RPMI7951 (cell line): ENCODE measurements at regions not wholly inside any gene's neighbourhood (a gene's known extent, or its start where the extent isn't known, plus 50 kb on each side); places are given as distances from the start of the nearest gene placed in this dataset.
"Not testable (repeated sequence)": the region's sequence is repeated elsewhere in the genome, so short reads cannot be mapped to it uniquely, and the experiment has no call there.

Source experiments
- DNase-seq: peaks from one replicate; pipeline ENCODE4 v3.0.0-alpha.2; 2012; ENCODE audit warnings: low read depth

DNA sequence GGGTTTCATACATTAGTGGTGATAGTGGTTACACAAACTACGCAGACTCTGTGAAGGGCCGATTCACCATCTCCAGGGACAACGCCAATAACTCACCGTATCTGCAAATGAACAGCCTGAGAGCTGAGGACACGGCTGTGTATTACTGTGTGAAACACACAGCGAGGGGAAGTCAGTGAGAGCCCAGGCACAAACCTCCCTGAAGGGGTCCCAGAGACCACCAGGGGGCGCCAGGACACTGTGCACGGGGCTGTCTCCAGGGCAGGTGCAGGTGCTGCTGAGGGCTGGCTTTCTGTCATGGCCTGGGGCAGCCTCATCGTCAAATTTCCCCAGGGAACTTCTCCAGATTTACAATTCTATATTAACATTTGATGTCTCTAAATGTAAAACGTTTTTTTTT, 184.6 kb upstream of the TP53TG3C start:
- not testable (repeated sequence) for DNase-seq

DNA sequence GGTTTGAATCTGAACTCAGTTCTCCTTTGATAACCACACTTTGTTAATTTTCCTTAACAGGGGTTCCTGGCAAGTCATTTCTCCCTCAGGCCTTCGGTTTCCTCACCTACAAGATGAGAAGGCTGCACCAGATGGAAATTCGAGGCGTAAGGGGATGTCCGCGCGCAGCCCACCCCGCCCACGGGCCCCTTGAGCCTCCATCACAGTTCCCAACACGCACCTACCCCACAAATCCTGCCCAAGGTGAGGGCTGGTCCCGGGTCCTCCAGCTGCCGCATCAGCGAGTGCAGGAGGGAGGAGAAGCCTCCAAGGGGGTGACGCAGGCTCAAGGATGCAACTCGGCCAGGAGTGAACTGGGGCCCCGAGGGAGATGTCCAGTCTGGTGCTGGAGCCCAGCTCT, 166.9 kb upstream of the TP53TG3C start:
- not testable (repeated sequence) for DNase-seq

DNA sequence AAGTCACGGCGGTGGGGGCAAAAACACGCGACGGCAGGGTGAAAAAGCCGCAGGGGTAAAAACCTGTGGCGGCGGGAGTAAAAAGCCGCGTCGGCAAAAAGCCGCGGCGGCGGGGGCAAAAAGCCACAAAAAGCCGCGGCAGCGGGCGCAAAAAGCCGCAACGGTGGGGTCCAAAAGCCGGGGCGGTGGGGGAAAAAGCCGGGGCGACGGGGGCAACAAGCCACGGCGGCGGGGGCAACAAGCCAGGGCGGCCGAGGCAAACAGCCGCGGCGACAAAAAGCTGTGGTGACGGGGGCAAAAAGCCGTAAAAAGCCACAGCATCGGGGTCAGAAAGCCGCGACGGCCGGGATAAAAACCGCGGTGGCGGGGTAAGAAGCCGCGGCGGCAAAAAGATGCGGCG, 166.1 kb upstream of the TP53TG3C start:
- not testable (repeated sequence) for DNase-seq

DNA sequence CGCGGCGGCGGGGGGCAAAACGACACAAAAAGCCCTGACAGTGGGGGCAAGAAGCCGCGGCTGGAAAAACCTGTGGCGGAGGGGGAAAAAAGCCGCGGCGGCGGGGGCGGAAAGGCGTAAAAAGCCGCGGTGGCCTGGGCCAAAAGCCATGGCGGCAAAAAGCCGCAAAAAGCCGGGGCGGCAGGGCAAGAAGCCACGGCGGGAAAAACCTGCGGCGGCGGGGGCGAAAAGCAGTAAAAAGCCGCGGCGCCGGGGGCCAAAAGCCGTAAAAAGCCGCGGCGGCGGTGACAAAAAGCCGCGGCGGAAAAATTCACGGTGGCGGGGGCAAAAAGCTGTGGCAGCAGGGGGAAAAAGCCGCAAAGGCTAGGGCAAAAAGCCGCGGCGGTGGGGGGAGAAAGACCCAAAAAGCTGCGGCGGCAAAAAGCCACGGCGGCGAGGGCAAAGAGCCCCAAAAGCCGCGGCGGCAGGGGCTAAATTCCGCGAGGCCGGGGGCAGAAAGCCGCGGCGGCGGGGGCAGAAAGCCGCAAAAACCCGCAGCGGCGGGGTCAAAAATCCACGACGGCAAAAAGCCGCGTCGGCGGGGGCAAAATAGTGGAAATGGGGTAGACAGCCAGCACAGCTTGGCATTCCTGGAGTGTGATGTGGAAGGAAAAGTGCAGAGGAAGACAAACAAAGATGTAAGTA, 165.2 kb upstream of the TP53TG3C start:
- DNase-seq: peak; percentile 0

DNA sequence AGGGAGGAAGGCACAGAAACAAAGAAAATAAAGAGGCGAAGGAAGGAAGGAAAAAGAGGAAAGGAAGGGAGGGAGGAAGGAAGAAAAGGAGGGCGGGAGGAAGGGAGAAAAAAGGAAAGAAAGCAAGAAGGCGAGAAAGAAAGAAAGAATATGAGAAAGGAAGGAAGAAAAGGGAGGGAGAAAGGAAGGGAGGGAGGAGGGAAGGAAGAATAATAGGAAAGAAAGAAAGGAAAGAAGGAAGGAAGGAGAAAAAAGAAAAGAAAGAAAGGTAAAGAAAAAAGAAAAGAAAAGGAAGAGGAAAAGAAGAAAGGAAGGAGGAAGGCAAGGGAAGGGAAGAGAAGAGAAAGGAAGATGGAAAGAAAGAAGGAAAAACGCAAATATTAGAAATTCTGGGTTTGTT, 145.2 kb upstream of the TP53TG3C start:
- not testable (repeated sequence) for DNase-seq

DNA sequence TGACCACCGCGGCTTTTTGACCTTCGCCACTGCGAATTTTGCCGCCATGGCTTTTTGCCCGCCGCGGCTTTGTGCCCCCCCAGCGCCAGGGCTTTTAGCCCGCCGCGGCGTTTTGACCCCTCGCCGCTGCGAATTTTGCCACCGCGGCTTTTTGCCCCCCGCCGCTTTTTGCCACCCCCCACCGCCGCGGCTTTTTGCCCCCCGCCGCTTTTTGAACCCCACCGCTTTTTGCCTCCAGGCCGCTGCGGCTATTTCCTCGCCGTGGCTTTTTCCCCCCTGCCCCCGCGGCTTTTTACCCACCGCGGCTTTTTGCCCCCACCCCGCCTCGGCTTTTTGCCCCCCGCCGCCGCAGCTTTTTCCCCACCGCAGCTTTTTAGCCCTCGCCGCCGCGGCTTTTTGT, 134.8 kb upstream of the TP53TG3C start:
- no peak for DNase-seq

DNA sequence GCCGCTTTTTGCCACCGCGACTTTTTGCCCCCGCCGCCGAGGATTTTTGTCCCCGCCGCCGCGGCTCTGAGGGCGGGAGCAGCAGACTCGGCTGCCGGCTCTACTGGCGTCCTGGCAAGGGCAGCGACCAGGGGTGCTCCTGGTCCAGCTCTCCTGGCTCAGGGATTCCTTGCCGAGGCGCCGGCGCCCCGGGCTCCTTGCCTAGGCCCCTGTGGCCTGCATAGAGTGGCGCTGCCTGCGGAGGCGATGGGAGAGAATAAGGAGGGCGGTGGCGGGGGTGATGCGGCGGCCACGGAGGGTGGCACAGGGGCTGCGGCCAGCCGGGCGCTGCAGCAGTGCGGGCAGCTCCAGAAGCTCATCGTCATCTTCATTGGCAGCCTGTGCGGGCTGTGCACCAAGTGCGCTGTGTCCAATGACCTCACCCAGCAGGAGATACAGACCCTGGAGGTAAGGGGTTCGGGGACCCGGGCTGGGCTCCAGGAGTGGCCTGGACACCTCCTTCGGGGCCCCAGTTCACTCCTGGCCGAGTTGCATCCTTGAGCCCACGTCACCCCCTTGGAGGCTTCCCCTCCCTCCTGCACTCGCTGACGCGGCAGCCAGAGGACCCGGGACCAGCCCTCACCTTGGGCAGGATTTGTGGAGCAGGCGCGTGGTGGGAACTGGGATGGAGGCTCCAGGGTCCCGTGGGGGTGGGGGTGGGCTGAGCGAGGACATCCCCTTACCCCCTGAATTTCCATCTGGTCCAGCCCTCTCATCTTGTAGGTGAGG, 134.2 kb upstream of the TP53TG3C start:
- not testable (repeated sequence) for DNase-seq

DNA sequence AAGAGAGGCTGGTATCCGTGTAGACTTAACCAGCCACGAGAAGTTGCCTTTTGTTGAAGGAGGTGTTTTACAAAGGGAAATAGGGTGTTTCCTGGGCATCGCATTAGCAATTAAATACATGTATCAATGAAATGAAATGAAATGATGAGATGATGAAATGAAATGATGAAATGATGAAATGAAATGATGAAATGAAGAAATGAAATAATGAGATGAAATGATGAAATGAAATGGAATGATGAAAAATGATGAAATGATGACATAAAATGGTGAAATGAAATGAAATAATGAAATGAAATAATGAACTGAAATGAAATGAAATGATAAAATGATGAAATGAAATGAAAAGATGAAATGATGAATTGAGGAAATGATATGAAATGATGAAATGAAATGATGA, 131.3 kb upstream of the TP53TG3C start:
- not testable (repeated sequence) for DNase-seq

DNA sequence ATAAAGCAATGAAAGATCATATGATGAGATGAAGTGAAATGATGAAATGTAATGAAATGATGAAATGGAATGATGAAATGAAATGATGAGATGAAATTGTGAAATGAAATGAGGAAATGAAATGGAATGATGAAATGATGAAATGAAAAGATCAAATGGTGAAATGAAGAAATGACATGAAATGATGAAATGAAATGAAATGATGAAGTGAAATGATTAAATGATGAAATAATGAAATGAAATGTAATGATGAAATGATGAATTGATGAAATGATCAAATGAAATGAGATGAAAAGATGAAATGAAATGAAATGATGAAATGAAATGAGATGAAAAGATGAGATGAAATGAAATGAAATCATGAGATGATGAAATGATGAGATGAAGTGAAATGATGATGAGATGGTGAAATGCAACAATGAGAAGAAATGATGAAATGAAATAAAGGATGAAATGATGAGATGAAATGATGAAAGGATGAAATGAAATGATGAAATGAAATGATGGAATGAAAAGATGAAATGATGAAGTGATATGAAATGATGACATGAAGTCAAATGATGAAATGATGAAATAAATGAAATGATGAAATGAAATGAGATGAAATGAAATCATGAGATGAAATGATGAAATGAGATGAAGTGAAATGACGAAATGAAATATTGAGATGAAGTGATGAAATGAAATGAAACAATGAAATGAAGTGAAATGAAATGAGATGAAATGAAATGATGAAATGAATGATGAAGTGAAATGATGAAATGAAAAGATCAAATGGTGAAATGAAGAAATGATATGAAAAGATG, 130.5 kb upstream of the TP53TG3C start:
- DNase-seq: not testable (repeated sequence)

DNA sequence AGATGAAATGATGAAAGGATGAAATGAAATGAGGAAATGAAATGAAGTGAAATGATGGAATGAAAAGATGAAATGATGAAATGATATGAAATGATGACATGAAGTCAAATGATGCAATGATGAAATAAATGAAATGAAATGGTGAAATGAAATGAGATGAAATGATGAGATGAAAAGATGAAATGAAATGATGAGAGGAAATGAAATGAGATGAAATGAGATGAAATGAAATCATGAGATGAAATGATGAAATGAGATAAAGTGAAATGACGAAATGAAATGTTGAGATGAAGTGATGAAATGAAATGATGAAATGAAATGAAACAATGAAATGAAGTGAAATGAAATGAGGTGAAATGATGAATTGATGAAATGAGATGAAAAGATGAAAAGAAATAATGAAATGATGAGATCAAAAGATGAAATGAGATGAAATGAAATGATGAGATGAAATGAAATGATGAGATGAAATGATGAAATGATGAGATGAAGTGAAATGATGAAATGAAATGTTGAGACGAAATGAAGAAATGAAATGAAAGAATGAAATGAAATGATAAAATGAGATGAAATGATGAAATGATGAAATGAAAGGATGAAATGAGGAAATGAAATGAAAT, 129.5 kb upstream of the TP53TG3C start:
- not testable (repeated sequence) for DNase-seq
